GM12878 (cell line): ENCODE measurements at regions not wholly inside any gene's neighbourhood (a gene's known extent, or its start where the extent isn't known, plus 50 kb on each side); places are given as distances from the start of the nearest gene placed in this dataset.

Experiments used
- EZH2 ChIP-seq: IDR thresholded peaks from 2 replicates; pipeline ENCODE4 v1.6.1; 2012; ENCODE audit warnings: low read depth, mild to moderate bottlenecking, control low read depth, inconsistent platforms, low read length, borderline replicate concordance; ENCODE audit not compliant: control insufficient read depth
- POLR2A ChIP-seq: IDR thresholded peaks from 2 replicates; pipeline ENCODE4 v1.6.1; 2011; ENCODE audit warnings: low read depth, mild to moderate bottlenecking, low read length
- POLR2AphosphoS5 ChIP-seq: IDR thresholded peaks from 2 replicates; pipeline ENCODE4 v1.6.1; 2011; ENCODE audit warnings: mild to moderate bottlenecking, low read length, inconsistent platforms
- SIX5 ChIP-seq: IDR thresholded peaks from 2 replicates; pipeline ENCODE4 v1.6.1; 2011; ENCODE audit warnings: mild to moderate bottlenecking, low read depth, low read length, moderate library complexity; ENCODE audit not compliant: severe bottlenecking
- TF ChIP-seq, protein P1 (sequence below), 3 experiments: IDR thresholded peaks in 2 of 3; conservative IDR thresholded peaks in 1 of 3; 2 replicates each; pipeline ENCODE4 v1.5.1; 2011; ENCODE audit warnings: low read depth in 3 of 3, low read length in 3 of 3, mild to moderate bottlenecking in 3 of 3, control low read depth in 2 of 3, moderate library complexity in 2 of 3, inconsistent platforms in 1 of 3, mixed read lengths in 1 of 3; ENCODE audit not compliant: control insufficient read depth in 2 of 3, insufficient read depth in 1 of 3; ENCODE audit errors: extremely low read depth in 1 of 3

DNA sequence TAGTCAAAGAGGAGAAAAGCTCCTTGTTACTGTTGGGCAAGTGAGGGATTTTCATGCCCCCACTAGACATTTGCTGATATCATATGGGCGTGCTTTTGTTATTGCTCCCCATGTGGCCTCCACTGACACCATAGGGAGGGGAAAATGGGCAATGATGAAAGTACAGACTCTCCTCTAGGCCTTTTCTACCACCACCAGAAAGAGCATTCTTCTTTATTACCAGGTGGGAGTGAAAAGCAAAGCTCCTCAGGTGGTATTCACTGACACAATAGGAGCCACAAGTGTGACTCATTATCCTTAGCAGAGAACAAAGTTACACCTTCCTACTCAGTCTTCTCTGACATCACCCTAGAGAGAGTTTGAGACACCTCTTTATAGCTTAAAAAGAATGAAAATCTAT is 667.1 kb downstream of the LTN1 start:
- TF ChIP-seq POLR2A (no peak), EZH2 (no peak), POLR2AphosphoS5 (no peak), SIX5 (no peak)
- TF ChIP-seq, protein P1, sequence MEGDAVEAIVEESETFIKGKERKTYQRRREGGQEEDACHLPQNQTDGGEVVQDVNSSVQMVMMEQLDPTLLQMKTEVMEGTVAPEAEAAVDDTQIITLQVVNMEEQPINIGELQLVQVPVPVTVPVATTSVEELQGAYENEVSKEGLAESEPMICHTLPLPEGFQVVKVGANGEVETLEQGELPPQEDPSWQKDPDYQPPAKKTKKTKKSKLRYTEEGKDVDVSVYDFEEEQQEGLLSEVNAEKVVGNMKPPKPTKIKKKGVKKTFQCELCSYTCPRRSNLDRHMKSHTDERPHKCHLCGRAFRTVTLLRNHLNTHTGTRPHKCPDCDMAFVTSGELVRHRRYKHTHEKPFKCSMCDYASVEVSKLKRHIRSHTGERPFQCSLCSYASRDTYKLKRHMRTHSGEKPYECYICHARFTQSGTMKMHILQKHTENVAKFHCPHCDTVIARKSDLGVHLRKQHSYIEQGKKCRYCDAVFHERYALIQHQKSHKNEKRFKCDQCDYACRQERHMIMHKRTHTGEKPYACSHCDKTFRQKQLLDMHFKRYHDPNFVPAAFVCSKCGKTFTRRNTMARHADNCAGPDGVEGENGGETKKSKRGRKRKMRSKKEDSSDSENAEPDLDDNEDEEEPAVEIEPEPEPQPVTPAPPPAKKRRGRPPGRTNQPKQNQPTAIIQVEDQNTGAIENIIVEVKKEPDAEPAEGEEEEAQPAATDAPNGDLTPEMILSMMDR (IDR thresholded peaks at IDR 0.05 in 2 of 3, conservative IDR thresholded peaks at IDR 0.05 in 1 of 3; ENCODE audit: control insufficient read depth in 2 of 3, extremely low read depth in 1 of 3, insufficient read depth in 1 of 3, low read depth in 3 of 3, low read length in 3 of 3): no peak
